OCI-LY7 (cell line): ENCODE measurements at regions not wholly inside any gene's neighbourhood (a gene's known extent, or its start where the extent isn't known, plus 50 kb on each side); places are given as distances from the start of the nearest gene placed in this dataset.

Experiments
- BruUV-seq: library from RNA; stranded (reverse); fragments of 400-500 nt; replicated peaks from 2 replicates; lab custom pipeline; 2021; lab: Mats Ljungman, UMichigan
- CTCF ChIA-PET: fragments of 300-600 bp; sonication (Branson Sonifier 250); formaldehyde crosslinking; loops from one replicate; lab custom pipeline; 2022; ENCODE audit warnings: antibody characterized with exemption; ENCODE audit not compliant: unreplicated experiment; lab: Charles Lee
- POLR2A ChIA-PET: fragments of 300-600 bp; sonication (Branson Sonifier 250); formaldehyde crosslinking; loops from one replicate; lab custom pipeline; 2022; ENCODE audit warnings: antibody characterized with exemption; lab: Charles Lee
- DNase-seq: peaks from one replicate; pipeline ENCODE4 v3.0.0-alpha.2; 2015; ENCODE audit warnings: low spot score
- H2AFZ ChIP-seq: fragments of 200-600 bp; sonication (generic), shearing (Covaris generic); 2 replicates; pipeline ENCODE4 v1.6.1; 2014; ENCODE audit warnings: mild to moderate bottlenecking, antibody characterized with exemption, low read length, moderate library complexity
- H3K27ac ChIP-seq: fragments of 200-600 bp; sonication (generic); 2 replicates; pipeline ENCODE4 v1.5.1; 2014; ENCODE audit warnings: mixed run types, low read depth, mild to moderate bottlenecking, moderate library complexity, low read length, inconsistent platforms; ENCODE audit not compliant: poor library complexity, severe bottlenecking
- H3K36me3 ChIP-seq: fragments of 200-600 bp; sonication (generic); 2 replicates; pipeline ENCODE4 v1.6.1; 2014; ENCODE audit warnings: mild to moderate bottlenecking, antibody characterized with exemption, low read length, moderate library complexity, mixed read lengths; ENCODE audit not compliant: insufficient read depth
- H3K4me1 ChIP-seq: fragments of 200-600 bp; sonication (generic); 2 replicates; pipeline ENCODE4 v1.5.1; 2014; ENCODE audit warnings: mild to moderate bottlenecking, low read length; ENCODE audit not compliant: insufficient read depth, poor library complexity, severe bottlenecking
- H3K4me2 ChIP-seq: fragments of 200-600 bp; sonication (generic); 2 replicates; pipeline ENCODE4 v1.6.1; 2014; ENCODE audit warnings: mild to moderate bottlenecking, low read length
- H3K4me3 ChIP-seq: fragments of 200-600 bp; sonication (generic); 2 replicates; pipeline ENCODE4 v1.5.1; 2014; ENCODE audit warnings: mild to moderate bottlenecking, low read depth, low read length; ENCODE audit not compliant: poor library complexity, severe bottlenecking
- H3K79me2 ChIP-seq: fragments of 200-600 bp; sonication (generic); 2 replicates; pipeline ENCODE4 v1.6.1; 2016; ENCODE audit warnings: low read depth, mild to moderate bottlenecking, low read length, moderate library complexity, mixed read lengths; ENCODE audit not compliant: insufficient read depth
- H3K9me2 ChIP-seq: fragments of 200-600 bp; sonication (generic); 2 replicates; pipeline ENCODE4 v1.6.1; 2016; ENCODE audit warnings: mild to moderate bottlenecking, low read length, mixed read lengths; ENCODE audit not compliant: insufficient read depth
- H3K9me3 ChIP-seq: fragments of 200-600 bp; sonication (generic); 2 replicates; pipeline ENCODE4 v1.6.1; 2014; ENCODE audit warnings: mild to moderate bottlenecking, mixed run types, low read length, mixed read lengths
- H4K20me1 ChIP-seq: fragments of 200-600 bp; sonication (generic); 2 replicates; pipeline ENCODE4 v1.6.1; 2014; ENCODE audit warnings: mild to moderate bottlenecking, antibody characterized with exemption, low read length, moderate library complexity, mixed read lengths; ENCODE audit not compliant: insufficient read depth
- EZH2phosphoT487 ChIP-seq: fragments of 200-600 bp; sonication (generic); IDR thresholded peaks from 2 replicates; pipeline ENCODE4 v1.6.1; 2018; ENCODE audit warnings: low read depth, borderline replicate concordance, mild to moderate bottlenecking, mixed run types, antibody characterized with exemption, low read length, moderate library complexity, mixed read lengths
- intact Hi-C: fragments of 100-400 bp; cut with micrococcal nuclease; formaldehyde crosslinking; loops from one replicate; pipeline ENCODE4 v1.10.0; 2022; ENCODE audit not compliant: unreplicated experiment
- TF ChIP-seq, protein P1 (sequence below): fragments of 200-600 bp; sonication (generic); conservative IDR thresholded peaks from 2 replicates; pipeline ENCODE4 v1.5.1; 2014; ENCODE audit warnings: mild to moderate bottlenecking, antibody characterized with exemption, low read length, moderate library complexity, mixed read lengths

DNA sequence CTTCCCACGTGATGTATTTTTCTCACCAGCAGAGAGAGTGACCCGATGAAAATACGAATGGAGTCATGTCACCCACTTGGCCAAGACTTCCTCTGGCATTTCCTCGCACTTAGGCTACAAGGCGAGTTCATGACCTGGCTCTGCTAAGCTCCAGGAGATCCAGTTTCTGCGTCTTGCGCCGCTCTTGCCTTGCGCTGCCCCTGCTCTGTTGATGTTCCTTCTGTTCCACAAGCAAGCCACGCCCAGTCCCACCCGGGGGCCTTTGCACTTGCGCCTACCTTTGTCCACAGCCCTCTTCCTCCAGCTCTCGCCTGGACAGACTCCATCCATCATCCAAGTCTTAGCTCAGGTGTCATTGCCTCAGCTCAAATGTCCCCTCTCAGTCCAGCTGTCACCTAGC lies 116.3 kb upstream of the SHH start:
- BruUV-seq, result no TSS peak
- H3K9me3 ChIP-seq, result no peaks in the 10 kb centered on the region
- H3K36me3 ChIP-seq, result no peaks in the 10 kb centered on the region
- ChIA-PET CTCF (no interaction called here), POLR2A (no interaction called here)
- no peak overlapping the region for H3K4me3 ChIP-seq
- no peaks in the 10 kb centered on the region for H3K4me1 ChIP-seq
- H3K9me2 ChIP-seq, result no peaks in the 10 kb centered on the region
- intact Hi-C loops, result no loop called here
- H2AFZ ChIP-seq, result no peak overlapping the region
- DNase-seq, result no peak
- TF ChIP-seq EZH2phosphoT487, result no peak
- no peak overlapping the region for H3K27ac ChIP-seq
- H4K20me1 ChIP-seq, result no peaks in the 10 kb centered on the region
- no peak overlapping the region for H3K4me2 ChIP-seq
- H3K79me2 ChIP-seq, result no peaks in the 10 kb centered on the region

DNA sequence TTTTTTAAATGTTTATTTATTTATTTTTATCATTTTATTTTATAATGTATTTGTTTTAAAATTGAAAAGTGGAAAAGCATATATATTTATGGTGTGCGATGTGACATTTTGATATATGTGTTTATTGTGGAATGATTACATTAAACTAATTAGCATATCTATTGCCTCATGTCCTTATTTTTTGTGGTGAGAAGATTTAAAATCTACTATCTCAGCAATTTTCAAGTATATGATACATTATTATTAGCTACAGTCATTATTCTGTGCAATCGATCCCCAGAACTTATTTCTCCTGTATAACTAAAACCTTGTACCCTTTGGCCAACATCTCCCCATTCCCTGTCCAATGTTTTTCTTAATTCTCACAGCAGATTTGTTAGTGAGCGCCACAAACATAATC lies 115.6 kb upstream of the SHH start:
- TF ChIP-seq EZH2phosphoT487, result no peak
- TF ChIP-seq, protein P1, sequence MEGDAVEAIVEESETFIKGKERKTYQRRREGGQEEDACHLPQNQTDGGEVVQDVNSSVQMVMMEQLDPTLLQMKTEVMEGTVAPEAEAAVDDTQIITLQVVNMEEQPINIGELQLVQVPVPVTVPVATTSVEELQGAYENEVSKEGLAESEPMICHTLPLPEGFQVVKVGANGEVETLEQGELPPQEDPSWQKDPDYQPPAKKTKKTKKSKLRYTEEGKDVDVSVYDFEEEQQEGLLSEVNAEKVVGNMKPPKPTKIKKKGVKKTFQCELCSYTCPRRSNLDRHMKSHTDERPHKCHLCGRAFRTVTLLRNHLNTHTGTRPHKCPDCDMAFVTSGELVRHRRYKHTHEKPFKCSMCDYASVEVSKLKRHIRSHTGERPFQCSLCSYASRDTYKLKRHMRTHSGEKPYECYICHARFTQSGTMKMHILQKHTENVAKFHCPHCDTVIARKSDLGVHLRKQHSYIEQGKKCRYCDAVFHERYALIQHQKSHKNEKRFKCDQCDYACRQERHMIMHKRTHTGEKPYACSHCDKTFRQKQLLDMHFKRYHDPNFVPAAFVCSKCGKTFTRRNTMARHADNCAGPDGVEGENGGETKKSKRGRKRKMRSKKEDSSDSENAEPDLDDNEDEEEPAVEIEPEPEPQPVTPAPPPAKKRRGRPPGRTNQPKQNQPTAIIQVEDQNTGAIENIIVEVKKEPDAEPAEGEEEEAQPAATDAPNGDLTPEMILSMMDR, result no peak
- no peak overlapping the region for H2AFZ ChIP-seq
- H3K4me3 ChIP-seq, result no peak overlapping the region
- H3K9me3 ChIP-seq, result no peaks in the 10 kb centered on the region
- H3K9me2 ChIP-seq, result no peaks in the 10 kb centered on the region
- H3K79me2 ChIP-seq, result no peaks in the 10 kb centered on the region
- no peaks in the 10 kb centered on the region for H3K36me3 ChIP-seq
- no peak for DNase-seq
- no peak overlapping the region for H3K27ac ChIP-seq
- POLR2A ChIA-PET, result no interaction called here
- no TSS peak for BruUV-seq
- intact Hi-C loops, result no loop called here
- H4K20me1 ChIP-seq, result no peaks in the 10 kb centered on the region
- H3K4me1 ChIP-seq, result no peaks in the 10 kb centered on the region
- H3K4me2 ChIP-seq, result no peak overlapping the region
- CTCF ChIA-PET, result no interaction called here

DNA sequence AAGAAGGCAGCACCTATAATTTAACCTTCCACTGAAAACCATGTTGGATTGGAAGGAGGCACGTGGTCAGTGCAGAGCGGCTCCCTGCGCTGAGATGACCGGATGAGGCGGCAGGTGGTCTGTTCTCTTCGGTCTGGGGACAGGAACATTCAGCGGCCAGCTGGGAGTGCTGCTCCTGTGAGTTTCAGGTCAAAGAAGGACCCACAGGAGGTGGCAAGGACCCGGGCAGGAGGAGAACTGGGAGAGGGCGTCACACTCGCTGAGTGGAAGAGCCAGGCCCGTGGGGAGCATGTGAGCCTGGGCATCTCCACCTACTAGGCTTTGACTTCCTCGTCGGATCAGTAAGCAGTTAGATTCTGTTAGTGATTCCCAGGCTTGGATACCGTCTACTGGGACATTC lies 113.4 kb upstream of the SHH start:
- Histone ChIP-seq H4K20me1 (no peaks in the 10 kb centered on the region), H2AFZ (no peak overlapping the region), H3K27ac (no peak overlapping the region), H3K79me2 (no peaks in the 10 kb centered on the region), H3K4me2 (no peak overlapping the region), H3K36me3 (no peaks in the 10 kb centered on the region), H3K4me3 (no peak overlapping the region), H3K4me1 (no peaks in the 10 kb centered on the region), H3K9me3 (no peaks in the 10 kb centered on the region), H3K9me2 (no peaks in the 10 kb centered on the region)
- intact Hi-C loops, result no loop called here
- ChIA-PET CTCF (no interaction called here), POLR2A (no interaction called here)
- TF ChIP-seq, protein P1, result no peak
- no peak for TF ChIP-seq EZH2phosphoT487
- no peak for DNase-seq
- no TSS peak for BruUV-seq
